K562 (cell line): ENCODE measurements at regions not wholly inside any gene's neighbourhood (a gene's known extent, or its start where the extent isn't known, plus 50 kb on each side); places are given as distances from the start of the nearest gene placed in this dataset.

Experiments
- ATAC-seq: fragments of 200-7000 bp; cut with Tn5 transposase; 3 replicates; pipeline ENCODE4 v1.9.1; 2020; ENCODE audit warnings: moderate library complexity
- BruUV-seq: library from RNA; stranded (reverse); fragments of 400-500 nt; replicated peaks from 2 replicates; lab custom pipeline; 2021; lab: Mats Ljungman, UMichigan
- CTCF ChIA-PET: fragments of 300-600 bp; formaldehyde crosslinking; extraction: SDS; loops from one replicate; lab custom pipeline; 2021; ENCODE audit warnings: low intra/inter-chr PET ratio; lab: Yijun Ruan, JAX
- POLR2A ChIA-PET: fragments of 300-600, 350-650 bp; sonication (Branson Sonifier 250); formaldehyde crosslinking; extraction: SDS; loops from one replicate; lab custom pipeline; 2021; ENCODE audit warnings: antibody characterized with exemption, inconsistent platforms; lab: Yijun Ruan, JAX
- DNase-seq, 4 experiments: peaks; one replicate each; pipeline versions ENCODE4 v3.0.0 to v3.0.0-alpha.2; 2011 to 2018; ENCODE audit warnings: low spot score in 3 of 4, mixed read lengths in 3 of 4; ENCODE audit errors: extremely low read depth in 1 of 4
- FAIRE-seq: peaks from 2 replicates; lab custom pipeline; 2011; peaks lifted over from hg19 to GRCh38; lab: Jason Lieb, UNC
- H2AFZ ChIP-seq: 2 replicates; pipeline ENCODE4 v1.6.0; 2011; ENCODE audit warnings: low read depth, low read length, control low read depth, inconsistent platforms
- H3K27ac ChIP-seq: fragments of 200-600 bp; 3 replicates; pipeline ENCODE4 v1.8.0; 2011; ENCODE audit warnings: low read depth, mild to moderate bottlenecking, control low read depth, inconsistent platforms, low read length, moderate library complexity, mixed read lengths; ENCODE audit errors: extremely low read depth
- H3K27me3 ChIP-seq, 2 experiments: fragments of 300-600 bp in 1 of 2; 2 replicates in 1 of 2; 3 replicates in 1 of 2; pipeline versions ENCODE4 v1.6.0 to v1.8.0; 2011; ENCODE audit warnings: inconsistent platforms in 2 of 2, low read length in 2 of 2, mild to moderate bottlenecking in 1 of 2, mixed read lengths in 1 of 2, moderate library complexity in 1 of 2; ENCODE audit not compliant: control insufficient read depth in 2 of 2, insufficient read depth in 2 of 2
- H3K36me3 ChIP-seq: fragments of 300-600 bp; 3 replicates; pipeline ENCODE4 v1.8.0; 2011; ENCODE audit warnings: mild to moderate bottlenecking, low read length, inconsistent platforms; ENCODE audit not compliant: control insufficient read depth, insufficient read depth
- H3K4me1 ChIP-seq, 2 experiments: fragments of 200-600 bp in 1 of 2; replicated peaks in 1 of 2; 2 replicates in 1 of 2; 3 replicates in 1 of 2; pipeline versions ENCODE4 v1.5.1 to v1.8.0; 2011; ENCODE audit warnings: inconsistent platforms in 2 of 2, low read length in 2 of 2, mild to moderate bottlenecking in 1 of 2, mixed read lengths in 1 of 2, moderate library complexity in 1 of 2; ENCODE audit not compliant: control insufficient read depth in 2 of 2, insufficient read depth in 2 of 2
- H3K4me2 ChIP-seq: 2 replicates; pipeline ENCODE4 v1.6.1; 2011; ENCODE audit warnings: low read length, control low read depth, inconsistent platforms, mixed read lengths; ENCODE audit not compliant: insufficient read depth
- H3K4me3 ChIP-seq: fragments of 200-600 bp; sonication (generic), shearing (Covaris generic); 2 replicates; pipeline ENCODE4 v1.5.1; 2016; ENCODE audit warnings: control low read depth, inconsistent platforms
- H3K79me2 ChIP-seq: fragments of 200-600 bp; 3 replicates; pipeline ENCODE4 v1.8.0; 2011; ENCODE audit warnings: low read length, inconsistent platforms; ENCODE audit not compliant: control insufficient read depth, insufficient read depth
- H3K9ac ChIP-seq, 2 experiments: 2 replicates each; pipeline versions ENCODE4 v1.6.0 to v1.6.1; 2011; ENCODE audit warnings: low read depth in 2 of 2, low read length in 2 of 2, control low read depth in 1 of 2, inconsistent platforms in 1 of 2, mild to moderate bottlenecking in 1 of 2, mixed read lengths in 1 of 2; ENCODE audit not compliant: insufficient read depth in 1 of 2
- H3K9me1 ChIP-seq: one replicate; pipeline ENCODE4 v1.6.0; 2011; ENCODE audit warnings: inconsistent platforms, mild to moderate bottlenecking, low read length, moderate library complexity; ENCODE audit not compliant: control insufficient read depth, insufficient read depth
- H3K9me3 ChIP-seq: replicated peaks from 2 replicates; pipeline ENCODE4 v1.5.1; 2011; ENCODE audit warnings: low read depth, low read length, inconsistent platforms; ENCODE audit not compliant: control insufficient read depth, insufficient read depth
- H4K20me1 ChIP-seq: replicated peaks from 2 replicates; pipeline ENCODE4 v1.6.1; 2011; ENCODE audit warnings: low read length, inconsistent platforms, mixed read lengths; ENCODE audit not compliant: control insufficient read depth, insufficient read depth
- CXXC5 ChIP-seq: fragments of 250-450 bp; sonication (Bioruptor Pico); IDR thresholded peaks from 2 replicates; pipeline ENCODE4 v1.8.0; 2022; ENCODE audit warnings: inconsistent platforms, mild to moderate bottlenecking, moderate library complexity
- DDX20 ChIP-seq: fragments of 450-650 bp; IDR thresholded peaks from 2 replicates; pipeline ENCODE4 v1.6.1; 2016; ENCODE audit warnings: missing genetic modification characterization, low read depth, mild to moderate bottlenecking, missing compliant biosample characterization, moderate library complexity
- EP300 ChIP-seq: IDR thresholded peaks from 2 replicates; pipeline ENCODE4 v1.6.1; 2012; ENCODE audit warnings: low read length, improper control_type of control experiment
- ESRRB ChIP-seq: fragments of 250-450 bp; sonication (Bioruptor Pico); IDR thresholded peaks from 2 replicates; pipeline ENCODE4 v1.5.0; 2020; ENCODE audit warnings: mild to moderate bottlenecking, moderate library complexity, borderline replicate concordance
- FOXA1 ChIP-seq: fragments of 450-650 bp; IDR thresholded peaks from 2 replicates; pipeline ENCODE4 v1.6.1; 2016; ENCODE audit warnings: mild to moderate bottlenecking, borderline replicate concordance
- JUN ChIP-seq, 2 experiments: sonication (generic) in 1 of 2; formaldehyde crosslinking in 1 of 2; IDR thresholded peaks; 2 replicates each; pipeline versions ENCODE4 v1.6.1 to v1.8.0; 2012 to 2022; ENCODE audit warnings: borderline replicate concordance in 2 of 2, mild to moderate bottlenecking in 2 of 2, improper control_type of control experiment in 1 of 2, low read depth in 1 of 2, low read length in 1 of 2, missing genetic modification reagents in 1 of 2
- LCOR ChIP-seq: sonication (generic); formaldehyde crosslinking; IDR thresholded peaks from 2 replicates; pipeline ENCODE4 v1.8.0; 2022; ENCODE audit warnings: mild to moderate bottlenecking, missing genetic modification reagents
- RBM34 ChIP-seq: fragments of 200-400 bp; formaldehyde crosslinking; IDR thresholded peaks from 2 replicates; pipeline ENCODE4 v1.6.1; 2018; ENCODE audit warnings: low read length, borderline replicate concordance; ENCODE audit not compliant: insufficient read depth
- TCF7L2 ChIP-seq: fragments of 150-350 bp; IDR thresholded peaks from 2 replicates; pipeline ENCODE4 v1.6.1; 2016; ENCODE audit warnings: low read depth, mild to moderate bottlenecking, low read length, moderate library complexity
- ZEB2 ChIP-seq: fragments of 450-650 bp; IDR thresholded peaks from 2 replicates; pipeline ENCODE4 v1.6.1; 2016
- ZFPM2 ChIP-seq: fragments of 250-450 bp; sonication (Bioruptor Pico); IDR thresholded peaks from 2 replicates; pipeline ENCODE4 v1.5.1; 2022; ENCODE audit warnings: mild to moderate bottlenecking
- WGBS: fragments of 100-300 bp; shearing (Covaris generic); methylation state at CpG from one replicate; pipeline ENCODE4 v1.1.6; 2016; ENCODE audit warnings: low coverage, mixed read lengths; ENCODE audit not compliant: insufficient coverage; ENCODE audit errors: missing lambda C conversion rate; 5-methylcytosine and 5-hydroxymethylcytosine counted together
- in situ Hi-C: fragments of 300-500 bp; cut with MboI; formaldehyde crosslinking; loops from 4 replicates; pipeline ENCODE4 v1.15.0; 2018; ENCODE audit warnings: inconsistent platforms, mixed read lengths
- intact Hi-C: fragments of 100-400 bp; cut with micrococcal nuclease; formaldehyde crosslinking; loops from 2 replicates; pipeline ENCODE4 v1.14.2; 2022
- TF ChIP-seq, protein P1 (sequence below): sonication (generic); formaldehyde crosslinking; IDR thresholded peaks from 2 replicates; pipeline ENCODE4 v1.8.0; 2023; ENCODE audit warnings: missing genetic modification reagents, mild to moderate bottlenecking, borderline replicate concordance
- TF ChIP-seq, protein P2 (sequence below): sonication (generic); formaldehyde crosslinking; IDR thresholded peaks from 2 replicates; pipeline ENCODE4 v1.8.1; 2023; ENCODE audit warnings: mild to moderate bottlenecking, missing genetic modification reagents, moderate library complexity
- TF ChIP-seq, protein P3 (sequence below): fragments of 450-650 bp; IDR thresholded peaks from 2 replicates; pipeline ENCODE4 v1.6.1; 2017; ENCODE audit warnings: antibody characterized with exemption

DNA sequence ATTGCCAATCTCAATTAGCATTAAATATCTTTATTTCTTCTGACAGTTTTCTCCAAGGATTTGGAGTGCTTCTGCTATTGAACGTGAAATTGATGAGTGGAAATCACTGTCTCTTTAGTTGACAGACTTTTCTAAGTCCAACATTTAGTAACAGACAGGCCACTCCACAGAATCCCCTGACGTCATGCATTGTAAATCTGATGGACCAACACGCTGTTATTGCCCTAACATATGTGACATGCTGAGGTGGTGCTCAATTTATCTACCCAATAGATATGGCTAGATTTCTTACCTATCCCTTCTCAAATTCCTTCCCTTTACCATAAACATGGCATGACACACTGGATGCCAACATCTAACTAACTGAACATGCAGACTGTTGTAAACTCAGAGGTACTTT is 240.6 kb upstream of the DGKB start (continued):
- TF ChIP-seq, protein P1, sequence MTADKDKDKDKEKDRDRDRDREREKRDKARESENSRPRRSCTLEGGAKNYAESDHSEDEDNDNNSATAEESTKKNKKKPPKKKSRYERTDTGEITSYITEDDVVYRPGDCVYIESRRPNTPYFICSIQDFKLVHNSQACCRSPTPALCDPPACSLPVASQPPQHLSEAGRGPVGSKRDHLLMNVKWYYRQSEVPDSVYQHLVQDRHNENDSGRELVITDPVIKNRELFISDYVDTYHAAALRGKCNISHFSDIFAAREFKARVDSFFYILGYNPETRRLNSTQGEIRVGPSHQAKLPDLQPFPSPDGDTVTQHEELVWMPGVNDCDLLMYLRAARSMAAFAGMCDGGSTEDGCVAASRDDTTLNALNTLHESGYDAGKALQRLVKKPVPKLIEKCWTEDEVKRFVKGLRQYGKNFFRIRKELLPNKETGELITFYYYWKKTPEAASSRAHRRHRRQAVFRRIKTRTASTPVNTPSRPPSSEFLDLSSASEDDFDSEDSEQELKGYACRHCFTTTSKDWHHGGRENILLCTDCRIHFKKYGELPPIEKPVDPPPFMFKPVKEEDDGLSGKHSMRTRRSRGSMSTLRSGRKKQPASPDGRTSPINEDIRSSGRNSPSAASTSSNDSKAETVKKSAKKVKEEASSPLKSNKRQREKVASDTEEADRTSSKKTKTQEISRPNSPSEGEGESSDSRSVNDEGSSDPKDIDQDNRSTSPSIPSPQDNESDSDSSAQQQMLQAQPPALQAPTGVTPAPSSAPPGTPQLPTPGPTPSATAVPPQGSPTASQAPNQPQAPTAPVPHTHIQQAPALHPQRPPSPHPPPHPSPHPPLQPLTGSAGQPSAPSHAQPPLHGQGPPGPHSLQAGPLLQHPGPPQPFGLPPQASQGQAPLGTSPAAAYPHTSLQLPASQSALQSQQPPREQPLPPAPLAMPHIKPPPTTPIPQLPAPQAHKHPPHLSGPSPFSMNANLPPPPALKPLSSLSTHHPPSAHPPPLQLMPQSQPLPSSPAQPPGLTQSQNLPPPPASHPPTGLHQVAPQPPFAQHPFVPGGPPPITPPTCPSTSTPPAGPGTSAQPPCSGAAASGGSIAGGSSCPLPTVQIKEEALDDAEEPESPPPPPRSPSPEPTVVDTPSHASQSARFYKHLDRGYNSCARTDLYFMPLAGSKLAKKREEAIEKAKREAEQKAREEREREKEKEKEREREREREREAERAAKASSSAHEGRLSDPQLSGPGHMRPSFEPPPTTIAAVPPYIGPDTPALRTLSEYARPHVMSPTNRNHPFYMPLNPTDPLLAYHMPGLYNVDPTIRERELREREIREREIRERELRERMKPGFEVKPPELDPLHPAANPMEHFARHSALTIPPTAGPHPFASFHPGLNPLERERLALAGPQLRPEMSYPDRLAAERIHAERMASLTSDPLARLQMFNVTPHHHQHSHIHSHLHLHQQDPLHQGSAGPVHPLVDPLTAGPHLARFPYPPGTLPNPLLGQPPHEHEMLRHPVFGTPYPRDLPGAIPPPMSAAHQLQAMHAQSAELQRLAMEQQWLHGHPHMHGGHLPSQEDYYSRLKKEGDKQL, result no peak
- no peak for TF ChIP-seq ZEB2
- TF ChIP-seq JUN (IDR thresholded peaks at IDR 0.05; ENCODE audit: borderline replicate concordance, low read depth, low read length), result no peak
- TF ChIP-seq JUN (CRISPR knock-in tag; IDR thresholded peaks at IDR 0.05; ENCODE audit: borderline replicate concordance), result no peak

- Histone ChIP-seq H3K79me2 (no peaks in the 10 kb centered on the region), H3K27ac (no peak overlapping the region), H3K4me2 (no peak overlapping the region), H3K9me3 (no peaks in the 10 kb centered on the region), H3K4me1 (no peaks in the 10 kb centered on the region), H3K9ac (no peak overlapping the region), H3K4me3 (no peak overlapping the region), H4K20me1 (no peaks in the 10 kb centered on the region), H3K27me3 (no peaks in the 10 kb centered on the region), H3K9me1 (no peaks in the 10 kb centered on the region), H3K36me3 (no peaks in the 10 kb centered on the region), H2AFZ (no peak overlapping the region)
- intact Hi-C loops (no loop called here), in situ Hi-C loops (no loop called here)
- WGBS, result 0% methylated on average over 2 of the region's 2 CpGs
- TF ChIP-seq FOXA1, result no peak
- TF ChIP-seq, protein P2, sequence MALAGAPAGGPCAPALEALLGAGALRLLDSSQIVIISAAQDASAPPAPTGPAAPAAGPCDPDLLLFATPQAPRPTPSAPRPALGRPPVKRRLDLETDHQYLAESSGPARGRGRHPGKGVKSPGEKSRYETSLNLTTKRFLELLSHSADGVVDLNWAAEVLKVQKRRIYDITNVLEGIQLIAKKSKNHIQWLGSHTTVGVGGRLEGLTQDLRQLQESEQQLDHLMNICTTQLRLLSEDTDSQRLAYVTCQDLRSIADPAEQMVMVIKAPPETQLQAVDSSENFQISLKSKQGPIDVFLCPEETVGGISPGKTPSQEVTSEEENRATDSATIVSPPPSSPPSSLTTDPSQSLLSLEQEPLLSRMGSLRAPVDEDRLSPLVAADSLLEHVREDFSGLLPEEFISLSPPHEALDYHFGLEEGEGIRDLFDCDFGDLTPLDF, result no peak
- TF ChIP-seq ESRRB (CRISPR knock-in tag), result no peak
- TF ChIP-seq EP300, result no peak
- no peak for TF ChIP-seq DDX20 (tag)
- no peak for TF ChIP-seq RBM34
- no peak for TF ChIP-seq LCOR (CRISPR knock-in tag)
- TF ChIP-seq, protein P3, sequence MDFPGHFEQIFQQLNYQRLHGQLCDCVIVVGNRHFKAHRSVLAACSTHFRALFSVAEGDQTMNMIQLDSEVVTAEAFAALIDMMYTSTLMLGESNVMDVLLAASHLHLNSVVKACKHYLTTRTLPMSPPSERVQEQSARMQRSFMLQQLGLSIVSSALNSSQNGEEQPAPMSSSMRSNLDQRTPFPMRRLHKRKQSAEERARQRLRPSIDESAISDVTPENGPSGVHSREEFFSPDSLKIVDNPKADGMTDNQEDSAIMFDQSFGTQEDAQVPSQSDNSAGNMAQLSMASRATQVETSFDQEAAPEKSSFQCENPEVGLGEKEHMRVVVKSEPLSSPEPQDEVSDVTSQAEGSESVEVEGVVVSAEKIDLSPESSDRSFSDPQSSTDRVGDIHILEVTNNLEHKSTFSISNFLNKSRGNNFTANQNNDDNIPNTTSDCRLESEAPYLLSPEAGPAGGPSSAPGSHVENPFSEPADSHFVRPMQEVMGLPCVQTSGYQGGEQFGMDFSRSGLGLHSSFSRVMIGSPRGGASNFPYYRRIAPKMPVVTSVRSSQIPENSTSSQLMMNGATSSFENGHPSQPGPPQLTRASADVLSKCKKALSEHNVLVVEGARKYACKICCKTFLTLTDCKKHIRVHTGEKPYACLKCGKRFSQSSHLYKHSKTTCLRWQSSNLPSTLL, result no peak
- no peak for TF ChIP-seq CXXC5 (CRISPR knock-in tag)
- no peak for TF ChIP-seq ZFPM2 (CRISPR knock-in tag)
- TF ChIP-seq TCF7L2, result no peak
- no peak for DNase-seq
- ATAC-seq, result no peak
- CTCF ChIA-PET, result no interaction called here
- POLR2A ChIA-PET, result no interaction called here
- FAIRE-seq, result no peak
- BruUV-seq, result no TSS peak
Observed at GRCh38 chr7:15140431-15140830, 237.9 kb upstream of the DGKB start.
